GM18867 (cell line): ENCODE measurements at regions not wholly inside any gene's neighbourhood (a gene's known extent, or its start where the extent isn't known, plus 50 kb on each side); places are given as distances from the start of the nearest gene placed in this dataset.
"Not testable (repeated sequence)": the region's sequence is repeated elsewhere in the genome, so short reads cannot be mapped to it uniquely, and the experiment has no call there.

Source experiments
- ATAC-seq: cut with Tn5 transposase; IDR thresholded peaks from one replicate; pipeline ENCODE4 v1.9.1; 2021; ENCODE audit warnings: mild to moderate bottlenecking, moderate library complexity; ENCODE audit not compliant: unreplicated experiment

DNA sequence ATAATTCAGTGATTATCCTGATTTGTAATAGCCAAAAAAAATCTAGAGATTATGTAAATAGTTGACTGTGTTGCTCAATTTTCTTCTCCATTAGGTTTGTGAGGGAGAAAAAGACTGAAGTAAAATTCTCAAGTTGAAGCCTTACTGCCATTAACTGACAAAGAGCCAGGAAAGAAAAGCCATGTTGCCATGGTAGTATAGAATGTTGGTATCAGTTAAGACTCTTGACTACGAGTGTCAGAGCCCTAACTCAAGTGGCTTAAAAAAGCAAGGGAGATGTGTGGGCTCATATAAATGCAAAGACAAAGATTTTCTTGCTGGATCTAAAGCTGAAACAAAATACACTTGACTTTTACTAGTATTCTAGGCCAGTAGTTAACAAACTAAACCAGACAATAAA is 571.7 kb downstream of the KCTD16 start:
- no peak for ATAC-seq

DNA sequence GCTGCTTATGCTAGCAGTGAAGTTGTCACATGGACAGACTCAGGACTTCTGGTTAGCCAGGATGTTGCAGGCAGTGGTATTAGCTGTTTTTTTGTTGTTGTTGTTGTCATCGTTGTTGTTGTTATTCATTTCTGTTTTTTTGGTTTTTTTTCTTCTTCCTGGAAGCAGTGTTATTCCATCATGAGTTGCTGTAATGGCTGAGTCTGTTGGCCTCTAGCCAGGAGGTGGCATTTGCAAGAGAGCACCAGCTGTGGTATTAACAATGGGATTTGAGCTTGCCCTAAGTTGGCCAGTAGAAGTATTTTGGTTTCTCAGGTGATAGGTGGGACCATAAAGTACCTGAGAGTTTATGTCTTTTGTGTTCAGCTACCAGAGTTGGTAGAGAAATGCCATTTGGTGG is 561.1 kb downstream of the KCTD16 start:
- ATAC-seq: no peak

DNA sequence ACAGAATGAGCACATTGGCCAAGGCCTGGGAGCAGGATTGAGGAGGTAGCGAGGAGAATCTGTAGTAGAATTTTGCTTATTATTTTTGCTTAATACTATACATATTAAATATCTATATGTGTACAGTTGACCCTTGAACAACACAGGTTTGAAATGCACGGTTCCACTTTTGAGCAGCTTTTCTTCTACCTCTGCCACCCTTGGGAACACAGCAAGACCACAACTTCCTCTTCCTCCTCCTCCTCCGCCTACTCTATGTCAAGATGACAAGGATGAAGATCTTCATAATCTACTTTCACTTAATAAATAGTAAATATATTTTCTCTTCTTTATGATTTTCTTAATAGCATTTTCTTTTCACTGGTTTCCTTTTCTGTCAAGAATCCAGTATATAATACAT is 541.4 kb downstream of the KCTD16 start:
- no peak for ATAC-seq

DNA sequence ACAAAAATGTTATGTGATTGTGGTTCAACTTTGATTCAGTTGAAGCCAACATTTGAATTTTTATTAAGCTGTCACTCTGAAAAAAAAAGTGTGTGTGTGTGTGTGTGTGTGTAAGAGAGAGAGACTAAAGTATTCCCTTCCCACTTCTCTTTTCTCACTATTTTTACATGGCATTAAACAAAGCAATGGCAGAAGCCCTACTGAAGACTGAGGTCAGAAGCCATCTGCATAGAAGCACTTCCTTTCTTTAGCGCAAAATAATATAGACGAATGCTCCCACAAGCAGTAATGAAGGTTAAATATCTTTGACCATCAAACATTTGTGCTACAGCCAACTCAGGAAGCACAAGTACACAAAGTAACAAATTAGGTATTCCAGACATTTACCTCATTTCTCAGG is 540.5 kb downstream of the KCTD16 start:
- ATAC-seq: no peak

DNA sequence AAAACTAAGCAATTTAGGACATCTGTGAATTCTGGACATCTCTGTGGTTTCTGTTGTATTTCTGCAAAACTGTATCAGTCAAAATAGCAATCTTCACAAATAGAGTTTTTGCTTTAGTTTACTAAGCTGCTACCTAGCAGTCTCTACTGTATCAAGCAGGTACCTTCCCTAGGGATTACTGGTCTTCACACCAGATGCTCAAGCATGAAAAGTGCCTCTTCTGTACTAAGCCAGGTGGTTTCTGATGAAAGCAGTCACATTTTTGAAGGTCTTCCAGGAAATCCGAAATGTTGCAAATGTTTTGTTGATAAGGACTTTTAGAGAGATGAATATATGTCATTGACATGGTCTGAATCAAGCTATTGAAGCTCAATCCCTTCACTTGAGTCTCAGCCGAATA is 540.0 kb downstream of the KCTD16 start:
- ATAC-seq: no peak

DNA sequence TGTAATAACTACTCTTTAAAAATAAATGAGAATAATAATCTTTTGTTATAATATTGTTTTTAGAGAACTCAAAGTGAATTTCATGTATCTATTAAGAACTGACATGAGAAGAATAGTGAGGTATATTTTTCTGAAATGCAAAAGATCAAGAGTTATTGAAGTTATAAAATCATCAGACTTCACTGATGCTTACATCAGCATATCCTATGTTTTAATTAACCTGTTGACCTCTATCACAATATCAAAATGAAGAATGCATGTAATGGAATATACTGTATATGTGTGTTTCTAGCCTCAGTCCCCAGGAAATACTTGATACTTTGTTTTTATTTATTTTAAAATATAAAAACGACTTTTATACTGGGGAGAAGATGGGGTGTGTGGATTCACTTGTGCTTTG is 533.1 kb downstream of the KCTD16 start:
- ATAC-seq: no peak

DNA sequence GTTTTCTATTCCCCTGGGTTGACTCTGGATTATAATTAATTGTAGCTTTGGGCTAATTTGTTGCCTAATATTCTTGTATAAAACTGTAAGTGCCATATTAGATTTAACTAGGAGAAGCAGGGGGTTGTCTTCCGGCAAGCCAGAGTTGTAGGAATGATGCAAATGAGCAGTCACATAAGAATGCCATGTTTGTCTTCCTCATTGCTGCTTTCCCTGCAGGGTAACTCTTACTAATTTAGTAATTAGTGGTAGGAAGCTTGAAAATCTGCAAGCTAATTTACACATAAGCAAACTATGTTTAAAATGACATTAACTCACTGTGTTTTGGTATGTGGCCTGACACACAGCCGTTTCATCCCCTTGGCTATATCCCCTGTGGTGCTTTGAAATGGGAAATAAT is 527.8 kb downstream of the KCTD16 start:
- ATAC-seq: no peak

DNA sequence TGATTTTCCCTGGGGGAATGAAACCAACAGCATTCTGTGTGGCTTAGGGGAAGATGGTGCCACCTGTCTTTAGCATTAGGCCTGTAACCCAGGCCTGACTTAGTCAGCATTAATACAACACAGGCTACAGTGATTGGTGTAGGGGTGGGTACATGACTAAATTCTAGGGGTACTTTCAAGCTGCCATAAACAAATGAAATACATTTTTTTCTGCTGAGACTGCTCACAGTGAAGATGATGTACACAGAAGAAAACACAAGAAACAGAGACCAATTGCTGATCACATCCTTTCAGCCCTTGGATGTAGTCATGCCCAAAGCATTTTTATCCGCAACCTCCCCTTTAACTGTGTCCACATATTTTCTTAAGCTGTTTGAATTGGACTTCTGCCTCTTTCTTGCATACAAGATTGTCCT is 527.2 kb downstream of the KCTD16 start:
- ATAC-seq: no peak

DNA sequence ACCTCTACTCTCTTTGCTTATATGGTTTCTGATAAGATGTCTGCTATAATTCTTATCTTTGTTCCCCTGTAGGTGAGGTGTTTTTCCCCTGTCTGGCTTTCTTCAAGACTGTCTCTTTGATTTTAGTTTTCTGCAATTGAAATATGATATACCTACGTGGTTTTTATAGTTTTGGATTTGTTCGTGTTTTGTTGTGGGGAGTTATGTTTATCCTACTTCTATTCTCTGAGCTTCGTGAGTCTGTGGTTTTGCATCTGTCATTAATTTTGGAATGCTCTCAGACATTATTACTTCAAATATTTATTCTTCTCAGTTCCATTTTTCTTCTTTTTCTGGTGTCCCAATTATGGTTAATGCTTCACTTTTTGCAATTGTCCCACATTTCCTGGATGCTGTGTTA is 521.3 kb downstream of the KCTD16 start:
- no peak for ATAC-seq

DNA sequence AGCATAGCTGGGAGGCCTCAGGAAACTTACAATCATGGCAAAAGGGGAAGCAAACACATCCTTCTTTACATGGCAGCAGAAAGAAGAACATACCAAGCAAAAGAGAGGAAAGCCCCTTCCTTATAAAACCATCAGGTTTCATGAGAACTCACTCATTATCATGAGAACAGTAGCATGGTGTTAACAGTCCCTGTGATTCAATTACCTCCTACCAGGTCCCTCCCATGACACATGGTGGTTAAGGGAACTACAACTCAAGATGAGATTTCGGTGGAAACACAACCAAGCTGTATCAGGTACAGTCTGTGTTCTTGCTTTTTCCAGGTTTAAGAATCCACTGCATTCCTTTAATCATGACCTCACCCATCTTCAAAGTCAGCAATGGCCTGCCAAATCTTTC is 514.2 kb downstream of the KCTD16 start:
- no peak for ATAC-seq

DNA sequence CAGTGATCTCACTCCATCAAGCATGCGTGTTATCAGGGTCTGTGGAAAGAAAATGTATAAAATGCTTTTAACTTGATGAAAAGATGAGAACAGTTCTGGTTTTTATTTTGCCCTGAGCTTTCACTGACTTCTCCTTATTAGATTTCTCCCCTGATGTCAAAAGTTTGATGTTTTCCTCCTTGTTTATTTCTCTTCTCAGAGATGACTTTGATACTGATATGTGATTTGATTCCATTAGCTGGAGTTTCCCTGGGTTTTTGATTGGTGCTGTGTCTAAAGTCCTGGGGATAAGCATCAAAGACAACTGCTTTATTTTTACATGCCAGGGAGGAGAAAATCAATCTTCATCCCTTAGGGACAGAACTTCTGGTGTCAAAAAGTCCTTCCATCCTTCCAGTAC is 510.0 kb downstream of the KCTD16 start:
- no peak for ATAC-seq

DNA sequence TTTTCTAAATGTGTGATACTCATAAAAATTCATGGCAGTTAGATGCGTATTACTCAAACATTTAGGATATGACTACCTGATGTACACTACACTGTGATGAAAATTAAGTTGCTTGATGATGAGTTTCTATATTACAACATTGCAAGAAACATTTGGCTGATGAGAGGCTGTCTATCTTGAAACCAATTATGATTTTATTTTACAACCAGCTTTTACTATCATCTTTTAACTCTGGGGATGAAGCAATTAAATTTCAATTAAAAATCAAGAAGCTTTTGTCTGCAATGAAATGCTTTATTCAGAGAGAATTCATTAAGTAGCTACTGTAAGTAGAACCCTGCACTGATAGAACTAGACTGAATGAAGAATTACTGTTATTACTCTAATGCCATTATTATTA is 500.4 kb downstream of the KCTD16 start:
- ATAC-seq: no peak

DNA sequence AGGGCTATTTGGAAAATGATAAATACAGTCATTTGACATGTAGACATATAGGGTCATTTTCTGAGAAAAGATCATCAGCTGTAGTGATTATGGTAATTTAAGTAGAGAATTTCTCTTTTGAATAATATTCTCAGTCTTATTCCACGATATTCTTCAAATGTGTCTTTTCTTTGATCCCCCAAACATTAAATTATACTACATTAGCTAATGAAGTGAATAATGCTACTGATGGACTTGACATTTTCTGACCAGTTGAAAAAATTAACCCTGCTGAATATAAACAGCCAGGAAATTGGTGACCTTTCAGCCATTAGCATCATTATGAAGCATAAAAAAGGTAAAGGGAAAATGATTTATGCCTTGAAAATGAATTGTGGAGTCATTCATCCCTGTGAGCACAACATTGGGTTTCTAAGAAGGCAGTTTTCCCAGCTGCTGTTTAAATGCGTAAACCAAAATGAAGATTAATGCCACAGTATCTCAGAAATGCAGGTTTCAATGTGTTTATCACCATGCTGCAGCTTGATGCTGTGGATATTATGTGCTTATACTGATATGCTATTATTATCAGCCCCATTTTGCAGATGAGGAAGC is 489.1 kb downstream of the KCTD16 start:
- no peak for ATAC-seq

DNA sequence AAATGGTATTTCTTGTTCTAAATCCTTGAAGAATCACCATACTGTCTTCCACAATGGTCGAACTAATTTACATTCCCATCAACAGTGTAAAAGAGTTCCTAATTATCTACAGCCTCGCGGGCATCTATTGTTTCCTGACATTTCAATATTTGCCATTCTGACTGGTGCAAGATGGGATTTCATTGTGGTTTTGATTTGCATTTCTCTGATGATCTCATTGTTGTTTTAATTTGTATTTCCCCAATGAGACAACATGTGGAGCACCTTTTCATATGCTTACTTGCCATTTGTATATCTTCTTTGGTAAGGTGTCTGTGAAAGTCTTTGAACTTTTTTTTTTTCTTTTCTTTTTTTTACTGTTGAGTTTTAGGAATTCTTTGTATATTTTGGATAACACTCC is 473.6 kb downstream of the KCTD16 start:
- no peak for ATAC-seq

DNA sequence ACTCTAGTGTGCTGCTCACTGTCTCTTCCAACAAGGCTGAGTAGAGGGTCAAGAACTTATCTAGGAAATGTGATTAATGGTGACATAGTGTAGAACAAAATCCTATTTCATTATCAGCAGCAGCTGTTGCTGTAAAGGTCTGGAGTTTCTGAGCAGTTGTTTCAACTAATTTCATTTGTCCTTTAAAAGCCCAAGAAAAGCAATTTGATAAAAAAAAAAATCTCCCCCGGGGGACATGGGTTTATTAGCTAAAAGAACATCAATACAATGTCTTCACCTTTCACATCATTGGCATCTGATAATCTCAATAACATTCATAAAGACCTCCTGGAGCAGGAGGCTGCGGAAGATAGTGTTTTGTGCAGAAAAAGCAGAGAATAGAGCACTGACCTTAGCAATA is 468.1 kb downstream of the KCTD16 start:
- ATAC-seq: no peak

DNA sequence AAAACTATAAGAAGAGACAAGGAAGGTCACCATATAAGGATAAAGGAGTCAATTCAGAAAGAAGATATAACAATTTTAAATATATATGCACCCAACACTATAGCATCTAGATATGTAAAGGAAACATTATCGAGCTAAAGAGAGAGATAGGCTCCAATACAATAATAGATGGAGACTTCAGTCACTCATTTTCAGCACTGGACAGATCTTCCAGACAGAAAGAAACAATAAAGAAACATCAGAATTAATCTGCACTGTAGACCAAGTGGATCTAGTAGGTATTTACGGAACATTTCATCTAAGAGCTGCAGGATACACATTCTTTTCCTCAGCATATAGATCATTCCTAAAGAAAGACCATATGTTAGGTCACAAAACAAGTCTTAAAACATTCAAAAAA is 463.5 kb downstream of the KCTD16 start:
- ATAC-seq: no peak

DNA sequence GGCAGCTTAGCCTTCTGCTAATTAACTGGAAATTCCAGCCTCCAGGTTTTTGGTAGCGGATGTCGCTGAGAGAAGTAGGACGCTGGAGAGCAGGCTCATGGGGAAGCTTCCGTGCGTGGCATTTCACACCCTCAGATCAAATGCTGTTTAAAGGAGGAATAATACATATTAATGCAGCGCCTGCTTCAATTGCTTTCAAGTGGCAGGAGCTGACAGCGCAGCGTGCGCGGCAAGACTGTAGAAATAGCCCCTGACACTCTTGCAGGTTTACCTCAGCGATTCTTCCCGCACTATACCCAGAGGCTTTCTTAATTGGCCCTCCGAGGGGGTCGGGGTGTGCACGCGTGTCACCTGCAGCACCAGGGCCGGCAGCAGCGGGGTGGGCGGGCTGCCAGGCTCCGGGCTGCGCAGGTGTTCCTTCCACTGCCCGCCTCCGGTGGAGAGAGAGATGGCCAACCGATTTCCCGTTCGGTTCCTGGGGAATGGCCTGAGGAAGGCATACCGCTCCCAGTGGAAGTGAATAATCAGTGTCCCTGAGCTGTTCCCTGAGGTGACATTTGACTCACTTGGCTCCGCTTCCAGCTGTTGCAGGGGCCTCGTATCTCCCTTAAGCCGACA is 427.9 kb downstream of the KCTD16 start:
- ATAC-seq: no peak

DNA sequence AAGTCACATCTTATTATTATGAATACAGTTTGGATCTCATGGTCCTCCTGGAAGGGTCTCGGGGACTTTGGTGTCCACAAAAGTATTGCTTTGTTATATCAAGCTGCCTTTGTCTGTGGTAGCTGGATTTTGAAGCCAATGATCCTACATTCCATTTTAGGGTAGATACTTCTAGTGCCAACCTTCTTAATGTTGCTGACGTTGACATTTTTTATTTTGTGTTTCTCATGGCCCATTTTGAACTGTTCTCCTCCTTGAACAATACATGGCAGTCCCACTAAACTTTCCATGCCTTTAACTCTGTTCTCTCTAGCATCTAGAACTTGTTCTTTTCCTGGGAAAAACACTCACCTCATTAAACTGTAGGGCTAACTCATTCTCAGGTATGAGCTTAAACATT is 425.8 kb downstream of the KCTD16 start:
- no peak for ATAC-seq

DNA sequence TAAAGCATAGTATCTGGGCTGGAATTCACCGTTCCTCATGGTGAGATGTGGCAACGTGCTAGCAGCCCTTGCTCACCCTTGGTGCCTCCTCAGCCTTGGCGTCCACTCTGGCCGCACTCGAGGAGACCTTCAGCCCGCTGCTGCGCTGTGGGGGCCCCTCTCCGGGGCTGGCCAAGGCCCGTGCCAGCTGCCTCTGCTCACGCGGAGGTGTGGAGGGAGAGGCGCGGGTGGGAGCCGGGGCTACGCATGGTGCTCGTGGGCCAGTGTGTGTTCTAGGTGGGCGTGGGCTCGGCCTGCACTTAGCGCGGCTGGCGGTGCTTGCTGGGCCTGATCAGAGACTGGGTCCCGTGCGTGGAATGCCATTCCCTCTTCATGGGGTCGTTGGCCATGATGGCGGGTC is 424.2 kb downstream of the KCTD16 start:
- no peak for ATAC-seq

DNA sequence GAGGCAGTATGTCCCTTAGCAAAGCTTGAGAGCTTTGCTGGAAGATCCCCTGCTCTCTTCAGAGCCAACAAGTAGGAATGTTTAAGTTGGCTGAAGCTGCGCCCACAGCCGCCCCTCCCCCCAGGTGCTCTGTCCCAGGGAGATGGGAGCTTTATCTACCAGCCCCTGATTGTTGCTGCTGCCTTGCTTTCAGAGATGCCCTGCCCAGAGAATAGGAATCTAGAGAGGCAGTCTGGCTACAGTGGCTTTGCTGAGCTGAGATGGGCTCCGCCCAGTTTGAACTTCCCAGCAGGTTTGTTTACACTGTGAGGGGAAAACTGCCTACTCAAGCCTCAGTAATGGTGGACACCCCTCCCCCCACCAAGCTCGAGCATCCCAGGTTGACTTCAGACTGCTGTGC is 423.6 kb downstream of the KCTD16 start:
- ATAC-seq: not testable (repeated sequence)

DNA sequence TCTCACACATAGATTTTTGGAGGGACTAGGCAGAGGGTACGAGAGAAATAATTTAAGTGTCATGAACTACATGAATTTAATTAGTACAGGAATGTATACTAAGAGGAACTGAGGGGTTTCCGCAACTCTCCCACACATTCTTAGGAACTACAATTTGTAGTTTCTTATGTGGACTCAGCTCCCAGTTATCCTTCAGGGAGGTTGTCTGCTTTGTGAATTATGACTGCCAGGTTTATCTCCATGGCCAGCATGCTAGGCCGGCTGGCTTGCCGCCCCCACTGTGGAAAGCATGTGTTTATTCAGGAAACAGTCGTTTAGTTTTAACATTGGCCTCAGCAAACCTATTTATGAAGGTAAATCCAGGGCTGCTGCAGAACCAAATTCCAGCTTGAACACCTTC is 415.0 kb downstream of the KCTD16 start:
- ATAC-seq: no peak

DNA sequence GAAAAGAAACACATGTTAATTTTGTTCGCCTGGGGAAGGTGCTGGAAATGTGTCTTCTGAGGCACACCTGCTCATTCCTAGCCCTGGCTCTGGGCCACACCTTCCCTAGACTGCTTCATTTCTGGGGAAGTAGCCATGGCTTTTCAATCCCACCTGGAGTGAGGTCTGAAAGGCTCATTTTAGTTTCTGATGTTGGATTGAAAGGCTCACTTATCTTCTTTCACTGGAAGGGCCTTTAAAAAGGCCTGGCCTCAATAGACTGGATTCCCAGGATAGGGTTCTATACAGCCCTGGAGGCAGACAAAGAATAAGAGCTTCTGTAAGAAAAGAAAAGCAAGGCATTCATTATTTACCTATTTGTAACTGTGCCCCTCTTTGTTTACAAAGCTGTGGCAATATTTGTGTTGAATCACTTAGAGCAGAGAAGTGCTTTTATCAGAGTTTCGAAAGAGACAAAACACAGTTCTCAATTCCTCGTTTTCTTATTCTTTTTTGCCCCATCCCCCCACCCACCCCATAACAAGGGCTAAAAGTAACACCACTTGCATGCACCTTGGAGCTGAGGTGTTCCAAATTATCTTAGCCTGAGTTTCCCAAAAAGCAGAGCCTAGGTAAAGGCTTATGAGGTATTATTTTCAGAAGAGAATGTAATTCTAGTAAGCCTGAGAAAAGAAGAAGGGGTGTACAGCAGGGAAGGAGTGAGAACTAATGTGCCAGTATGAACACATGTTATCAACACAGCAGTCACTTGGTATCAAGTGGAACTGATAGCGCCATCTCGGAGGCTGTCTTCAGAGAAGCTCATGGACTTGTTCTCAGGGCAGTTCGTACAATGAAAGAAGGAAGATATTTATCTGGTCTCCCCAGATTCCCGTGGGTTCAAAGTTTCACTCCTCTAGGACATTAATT is 413.1 kb downstream of the KCTD16 start:
- ATAC-seq: no peak
